OCI-LY7 (cell line): ENCODE measurements at regions not wholly inside any gene's neighbourhood (a gene's known extent, or its start where the extent isn't known, plus 50 kb on each side); places are given as distances from the start of the nearest gene placed in this dataset.
A peak's percentile ranks its signal among the peaks of the same experiment; 100 is the strongest.

ENCODE experiments used
- BruUV-seq: library from RNA; stranded (reverse); fragments of 400-500 nt; replicated peaks from 2 replicates; lab custom pipeline; 2021; lab: Mats Ljungman, UMichigan
- CTCF ChIA-PET: fragments of 300-600 bp; sonication (Branson Sonifier 250); formaldehyde crosslinking; loops from one replicate; lab custom pipeline; 2022; ENCODE audit warnings: antibody characterized with exemption; ENCODE audit not compliant: unreplicated experiment; lab: Charles Lee
- POLR2A ChIA-PET: fragments of 300-600 bp; sonication (Branson Sonifier 250); formaldehyde crosslinking; loops from one replicate; lab custom pipeline; 2022; ENCODE audit warnings: antibody characterized with exemption; lab: Charles Lee
- DNase-seq: peaks from one replicate; pipeline ENCODE4 v3.0.0-alpha.2; 2015; ENCODE audit warnings: low spot score
- H2AFZ ChIP-seq: fragments of 200-600 bp; sonication (generic), shearing (Covaris generic); 2 replicates; pipeline ENCODE4 v1.6.1; 2014; ENCODE audit warnings: mild to moderate bottlenecking, antibody characterized with exemption, low read length, moderate library complexity
- H3K27ac ChIP-seq: fragments of 200-600 bp; sonication (generic); 2 replicates; pipeline ENCODE4 v1.5.1; 2014; ENCODE audit warnings: mixed run types, low read depth, mild to moderate bottlenecking, moderate library complexity, low read length, inconsistent platforms; ENCODE audit not compliant: poor library complexity, severe bottlenecking
- H3K36me3 ChIP-seq: fragments of 200-600 bp; sonication (generic); 2 replicates; pipeline ENCODE4 v1.6.1; 2014; ENCODE audit warnings: mild to moderate bottlenecking, antibody characterized with exemption, low read length, moderate library complexity, mixed read lengths; ENCODE audit not compliant: insufficient read depth
- H3K4me1 ChIP-seq: fragments of 200-600 bp; sonication (generic); 2 replicates; pipeline ENCODE4 v1.5.1; 2014; ENCODE audit warnings: mild to moderate bottlenecking, low read length; ENCODE audit not compliant: insufficient read depth, poor library complexity, severe bottlenecking
- H3K4me2 ChIP-seq: fragments of 200-600 bp; sonication (generic); 2 replicates; pipeline ENCODE4 v1.6.1; 2014; ENCODE audit warnings: mild to moderate bottlenecking, low read length
- H3K4me3 ChIP-seq: fragments of 200-600 bp; sonication (generic); 2 replicates; pipeline ENCODE4 v1.5.1; 2014; ENCODE audit warnings: mild to moderate bottlenecking, low read depth, low read length; ENCODE audit not compliant: poor library complexity, severe bottlenecking
- H3K79me2 ChIP-seq: fragments of 200-600 bp; sonication (generic); 2 replicates; pipeline ENCODE4 v1.6.1; 2016; ENCODE audit warnings: low read depth, mild to moderate bottlenecking, low read length, moderate library complexity, mixed read lengths; ENCODE audit not compliant: insufficient read depth
- H3K9me2 ChIP-seq: fragments of 200-600 bp; sonication (generic); 2 replicates; pipeline ENCODE4 v1.6.1; 2016; ENCODE audit warnings: mild to moderate bottlenecking, low read length, mixed read lengths; ENCODE audit not compliant: insufficient read depth
- H3K9me3 ChIP-seq: fragments of 200-600 bp; sonication (generic); 2 replicates; pipeline ENCODE4 v1.6.1; 2014; ENCODE audit warnings: mild to moderate bottlenecking, mixed run types, low read length, mixed read lengths
- H4K20me1 ChIP-seq: fragments of 200-600 bp; sonication (generic); 2 replicates; pipeline ENCODE4 v1.6.1; 2014; ENCODE audit warnings: mild to moderate bottlenecking, antibody characterized with exemption, low read length, moderate library complexity, mixed read lengths; ENCODE audit not compliant: insufficient read depth
- CTCF ChIP-seq: fragments of 200-600 bp; sonication (generic); conservative IDR thresholded peaks from 2 replicates; pipeline ENCODE4 v1.5.1; 2014; ENCODE audit warnings: mild to moderate bottlenecking, antibody characterized with exemption, low read length, moderate library complexity, mixed read lengths
- EZH2phosphoT487 ChIP-seq: fragments of 200-600 bp; sonication (generic); IDR thresholded peaks from 2 replicates; pipeline ENCODE4 v1.6.1; 2018; ENCODE audit warnings: low read depth, borderline replicate concordance, mild to moderate bottlenecking, mixed run types, antibody characterized with exemption, low read length, moderate library complexity, mixed read lengths
- intact Hi-C: fragments of 100-400 bp; cut with micrococcal nuclease; formaldehyde crosslinking; loops from one replicate; pipeline ENCODE4 v1.10.0; 2022; ENCODE audit not compliant: unreplicated experiment

- CTCF ChIA-PET = no interaction called here
- DNase-seq = no peak
- POLR2A ChIA-PET = interaction anchor here (1.1 kb wide), 1 partner anchor 20 kb away, joined by 3 read pairs; no protein-coding TSS in a partner anchor
- no peak overlapping the region for H3K4me2 ChIP-seq
- no peak overlapping the region for H3K27ac ChIP-seq
- H4K20me1 ChIP-seq = no peaks in the 10 kb centered on the region
- H2AFZ ChIP-seq = no peak overlapping the region
- no peaks in the 10 kb centered on the region for H3K4me1 ChIP-seq
- H3K9me2 ChIP-seq = no peaks in the 10 kb centered on the region
- no TSS peak for BruUV-seq
- TF ChIP-seq CTCF (no peak), EZH2phosphoT487 (no peak)
- intact Hi-C loops = no loop called here
- H3K79me2 ChIP-seq = no peaks in the 10 kb centered on the region
- H3K4me3 ChIP-seq = no peak overlapping the region
- H3K9me3 ChIP-seq = no peaks in the 10 kb centered on the region
- H3K36me3 ChIP-seq = no peaks in the 10 kb centered on the region
Observed at GRCh38 chr20:48191200-48191599, 405.9 kb upstream of the SULF2 start.

GRCh38 chr20:48190757-48191156 lies 405.5 kb upstream of the SULF2 start:
- Histone ChIP-seq H2AFZ (no peak overlapping the region), H4K20me1 (no peaks in the 10 kb centered on the region), H3K27ac (no peak overlapping the region), H3K9me3 (no peaks in the 10 kb centered on the region), H3K9me2 (no peaks in the 10 kb centered on the region), H3K79me2 (no peaks in the 10 kb centered on the region), H3K4me1 (no peaks in the 10 kb centered on the region), H3K4me2 (no peak overlapping the region), H3K36me3 (no peaks in the 10 kb centered on the region), H3K4me3 (no peak overlapping the region)
- CTCF ChIA-PET = interaction anchor here (0.5 kb wide), 1 partner anchor 19 kb away, joined by 7 read pairs; no protein-coding TSS in a partner anchor
- no peak for TF ChIP-seq EZH2phosphoT487
- no peak for TF ChIP-seq CTCF
- no peak for DNase-seq
- POLR2A ChIA-PET = interaction anchor here (0.7 to 1.1 kb wide), 2 partner anchors 20 to 1311 kb away, joined by 3 read pairs; no protein-coding TSS in a partner anchor
- intact Hi-C loops = no loop called here
- no TSS peak for BruUV-seq

GRCh38 chr20:48189181-48189580 lies 403.9 kb upstream of the SULF2 start:
- no peaks in the 10 kb centered on the region for H4K20me1 ChIP-seq
- no peak overlapping the region for H3K27ac ChIP-seq
- no peaks in the 10 kb centered on the region for H3K9me3 ChIP-seq
- H3K36me3 ChIP-seq = no peaks in the 10 kb centered on the region
- H3K4me2 ChIP-seq = no peak overlapping the region
- CTCF ChIA-PET = no interaction called here
- no peak for TF ChIP-seq EZH2phosphoT487
- peak; percentile 76 for TF ChIP-seq CTCF
- intact Hi-C loops = loop anchor here (5.0 to 10.0 kb wide), 3 partner anchors 224 to 512 kb away; no protein-coding TSS in a partner anchor
- no TSS peak for BruUV-seq
- no peaks in the 10 kb centered on the region for H3K4me1 ChIP-seq
- no peak overlapping the region for H3K4me3 ChIP-seq
- H2AFZ ChIP-seq = no peak overlapping the region
- POLR2A ChIA-PET = no interaction called here
- H3K79me2 ChIP-seq = no peaks in the 10 kb centered on the region
- DNase-seq = peak; percentile 46
- no peaks in the 10 kb centered on the region for H3K9me2 ChIP-seq
